HCT116 (cell line): ENCODE measurements at regions not wholly inside any gene's neighbourhood (a gene's known extent, or its start where the extent isn't known, plus 50 kb on each side); places are given as distances from the start of the nearest gene placed in this dataset.

Experiments
- ATAC-seq: fragments of 200-7000 bp; cut with Tn5 transposase; 2 replicates; pipeline ENCODE4 v1.9.1; 2020; ENCODE audit warnings: mild to moderate bottlenecking, moderate library complexity
- BruUV-seq: library from RNA; stranded (reverse); fragments of 400-500 nt; replicated peaks from 2 replicates; lab custom pipeline; 2021; lab: Mats Ljungman, UMichigan
- CTCF ChIA-PET: fragments of 300-600 bp; sonication (Branson Sonifier 250); formaldehyde crosslinking; loops from one replicate; lab custom pipeline; 2021; ENCODE audit warnings: antibody characterized with exemption; lab: Charles Lee
- POLR2A ChIA-PET: fragments of 300-600, 350-600 bp; sonication (Branson Sonifier 250); formaldehyde crosslinking; loops from one replicate; lab custom pipeline; 2021; ENCODE audit warnings: antibody characterized with exemption; lab: Charles Lee
- RAD21 ChIA-PET, 2 experiments: fragments of 300-600 bp; sonication (Branson Sonifier 250); formaldehyde crosslinking; loops; one replicate each; lab custom pipeline; 2023; ENCODE audit warnings: low total read pairs in 2 of 2; ENCODE audit not compliant: uncharacterized antibody in 2 of 2, unreplicated experiment in 2 of 2, low non-redundant PET in 1 of 2; lab: Charles Lee
- DNase-seq: peaks from one replicate; pipeline ENCODE4 v3.0.0-alpha.2; 2010; ENCODE audit warnings: low read depth, low spot score
- H2AFZ ChIP-seq: fragments of 200-600 bp; shearing (Covaris generic), sonication (generic); 2 replicates; pipeline ENCODE4 v1.6.1; 2017; ENCODE audit warnings: low read depth, mixed run types, mixed read lengths, antibody characterized with exemption, low read length; ENCODE audit not compliant: poor library complexity, severe bottlenecking
- H3K27ac ChIP-seq: 2 replicates; pipeline ENCODE4 v1.5.1; 2012; ENCODE audit warnings: low read depth, low read length
- H3K27me3 ChIP-seq: fragments of 200-600 bp; sonication (generic); 2 replicates; pipeline ENCODE4 v1.6.1; 2016; ENCODE audit warnings: mixed run types, low read length, mixed read lengths; ENCODE audit not compliant: insufficient read depth
- H3K36me3 ChIP-seq, 2 experiments: fragments of 200-500 bp in 1 of 2; fragments of 200-600 bp in 1 of 2; sonication (Bioruptor generic) in 1 of 2; sonication (generic) in 1 of 2; 2 replicates each; pipeline versions ENCODE4 v1.5.1 to v1.6.1; 2014 to 2016; ENCODE audit warnings: low read length in 2 of 2, inconsistent platforms in 1 of 2, mixed read lengths in 1 of 2, mixed run types in 1 of 2; ENCODE audit not compliant: insufficient read depth in 2 of 2, control insufficient read depth in 1 of 2
- H3K4me1 ChIP-seq, 2 experiments: fragments of 200-600 bp in 1 of 2; sonication (generic) in 1 of 2; 2 replicates each; pipeline versions ENCODE4 v1.5.1 to v1.6.1; 2012 to 2017; ENCODE audit warnings: low read length in 2 of 2, inconsistent platforms in 1 of 2, mild to moderate bottlenecking in 1 of 2, mixed read lengths in 1 of 2, mixed run types in 1 of 2, moderate library complexity in 1 of 2; ENCODE audit not compliant: insufficient read depth in 2 of 2, control insufficient read depth in 1 of 2
- H3K4me2 ChIP-seq: fragments of 200-600 bp; sonication (generic); 2 replicates; pipeline ENCODE4 v1.6.1; 2017; ENCODE audit warnings: mixed run types, low read length, mixed read lengths
- H3K4me3 ChIP-seq, 2 experiments: fragments of 200-600 bp in 1 of 2; sonication (generic) in 1 of 2; replicated peaks in 1 of 2; 2 replicates each; pipeline ENCODE4 v1.5.1; 2011 to 2016; ENCODE audit warnings: low read length in 2 of 2, control low read depth in 1 of 2, low read depth in 1 of 2, mild to moderate bottlenecking in 1 of 2, mixed read lengths in 1 of 2, mixed run types in 1 of 2
- H3K79me2 ChIP-seq: fragments of 200-600 bp; sonication (generic); 2 replicates; pipeline ENCODE4 v1.6.1; 2017; ENCODE audit warnings: mild to moderate bottlenecking, mixed run types, low read length, moderate library complexity, mixed read lengths; ENCODE audit not compliant: insufficient read depth
- H3K9ac ChIP-seq: fragments of 200-600 bp; sonication (generic); 2 replicates; pipeline ENCODE4 v1.6.1; 2016; ENCODE audit warnings: low read length, mixed read lengths
- H3K9me2 ChIP-seq: fragments of 200-600 bp; sonication (generic), shearing (Covaris generic); 2 replicates; pipeline ENCODE4 v1.6.1; 2017; ENCODE audit warnings: mixed run types, mild to moderate bottlenecking, moderate library complexity; ENCODE audit not compliant: insufficient read depth
- H3K9me3 ChIP-seq, 2 experiments: fragments of 200-500 bp in 1 of 2; fragments of 200-600 bp in 1 of 2; sonication (Bioruptor generic) in 1 of 2; sonication (generic) in 1 of 2; 2 replicates each; pipeline ENCODE4 v1.6.1; 2014 to 2017; ENCODE audit warnings: low read length in 2 of 2, mixed read lengths in 2 of 2, inconsistent platforms in 1 of 2, low read depth in 1 of 2, mild to moderate bottlenecking in 1 of 2, mixed run types in 1 of 2, moderate library complexity in 1 of 2; ENCODE audit not compliant: control insufficient read depth in 1 of 2, insufficient read depth in 1 of 2
- H4K20me1 ChIP-seq: fragments of 200-600 bp; sonication (generic), shearing (Covaris generic); 2 replicates; pipeline ENCODE4 v1.6.1; 2017; ENCODE audit warnings: mixed run types, mild to moderate bottlenecking, moderate library complexity; ENCODE audit not compliant: insufficient read depth
- CBX3 ChIP-seq: IDR thresholded peaks from 2 replicates; pipeline ENCODE4 v1.6.1; 2012; ENCODE audit warnings: low read depth
- CEBPB ChIP-seq: IDR thresholded peaks from 2 replicates; pipeline ENCODE4 v1.6.1; 2012; ENCODE audit warnings: low read depth
- EGR1 ChIP-seq: IDR thresholded peaks from 2 replicates; pipeline ENCODE4 v1.6.1; 2012; ENCODE audit warnings: low read depth
- ELF1 ChIP-seq: IDR thresholded peaks from 2 replicates; pipeline ENCODE4 v1.6.1; 2012; ENCODE audit warnings: low read depth, borderline replicate concordance
- EZH2 ChIP-seq: fragments of 200-600 bp; sonication (generic); IDR thresholded peaks from 2 replicates; pipeline ENCODE4 v1.6.1; 2017; ENCODE audit warnings: antibody characterized with exemption, mixed run types
- EZH2phosphoT487 ChIP-seq: fragments of 200-600 bp; IDR thresholded peaks from 2 replicates; pipeline ENCODE4 v1.6.1; 2018; ENCODE audit warnings: antibody characterized with exemption, borderline replicate concordance
- FOSL1 ChIP-seq: IDR thresholded peaks from 2 replicates; pipeline ENCODE4 v1.6.1; 2012; ENCODE audit warnings: low read depth
- JUND ChIP-seq: IDR thresholded peaks from 2 replicates; pipeline ENCODE4 v1.6.1; 2012
- POLR2A ChIP-seq: IDR thresholded peaks from 2 replicates; pipeline ENCODE4 v1.7.0; 2011; ENCODE audit warnings: borderline replicate concordance; ENCODE audit not compliant: insufficient read depth, insufficient read length; ENCODE audit errors: extremely low read depth
- POLR2AphosphoS5 ChIP-seq: IDR thresholded peaks from 2 replicates; pipeline ENCODE4 v1.6.1; 2011; ENCODE audit warnings: mild to moderate bottlenecking, low read depth, low read length, moderate library complexity
- RAD21 ChIP-seq: IDR thresholded peaks from 2 replicates; pipeline ENCODE4 v1.6.1; 2012; ENCODE audit warnings: low read depth, mild to moderate bottlenecking
- SIN3A ChIP-seq: IDR thresholded peaks from 2 replicates; pipeline ENCODE4 v1.6.1; 2012; ENCODE audit warnings: low read depth
- SP1 ChIP-seq: IDR thresholded peaks from 2 replicates; pipeline ENCODE4 v1.6.1; 2012; ENCODE audit warnings: low read depth
- TCF7L2 ChIP-seq: IDR thresholded peaks from 2 replicates; pipeline ENCODE4 v1.7.0; 2011; ENCODE audit warnings: borderline replicate concordance, inconsistent platforms; ENCODE audit not compliant: insufficient read depth, insufficient read length; ENCODE audit errors: extremely low read depth
- YY1 ChIP-seq: IDR thresholded peaks from 2 replicates; pipeline ENCODE4 v1.6.1; 2011; ENCODE audit warnings: low read length, low read depth, moderate library complexity, mild to moderate bottlenecking; ENCODE audit not compliant: insufficient replicate concordance; ENCODE audit errors: extremely low read depth
- ZFX ChIP-seq: fragments of 450-650 bp; IDR thresholded peaks from 2 replicates; pipeline ENCODE4 v1.6.1; 2017
- intact Hi-C: fragments of 100-400 bp; cut with micrococcal nuclease; formaldehyde crosslinking; loops from 2 replicates; pipeline ENCODE4 v1.10.0; 2022
- TF ChIP-seq, protein P1 (sequence below): IDR thresholded peaks from 2 replicates; pipeline ENCODE4 v1.6.1; 2012; ENCODE audit warnings: low read depth
- TF ChIP-seq, protein P2 (sequence below): IDR thresholded peaks from 2 replicates; pipeline ENCODE4 v1.6.1; 2012
- TF ChIP-seq, protein P3 (sequence below), 3 experiments: fragments of 200-600 bp in 1 of 3; sonication (generic) in 1 of 3; IDR thresholded peaks in 2 of 3; conservative IDR thresholded peaks in 1 of 3; 2 replicates each; pipeline ENCODE4 v1.5.1; 2012 to 2017; ENCODE audit warnings: low read depth in 2 of 3, low read length in 2 of 3, antibody characterized with exemption in 1 of 3, borderline replicate concordance in 1 of 3, control low read depth in 1 of 3, mild to moderate bottlenecking in 1 of 3, mixed read lengths in 1 of 3, mixed run types in 1 of 3, moderate library complexity in 1 of 3; ENCODE audit not compliant: insufficient read depth in 1 of 3

DNA sequence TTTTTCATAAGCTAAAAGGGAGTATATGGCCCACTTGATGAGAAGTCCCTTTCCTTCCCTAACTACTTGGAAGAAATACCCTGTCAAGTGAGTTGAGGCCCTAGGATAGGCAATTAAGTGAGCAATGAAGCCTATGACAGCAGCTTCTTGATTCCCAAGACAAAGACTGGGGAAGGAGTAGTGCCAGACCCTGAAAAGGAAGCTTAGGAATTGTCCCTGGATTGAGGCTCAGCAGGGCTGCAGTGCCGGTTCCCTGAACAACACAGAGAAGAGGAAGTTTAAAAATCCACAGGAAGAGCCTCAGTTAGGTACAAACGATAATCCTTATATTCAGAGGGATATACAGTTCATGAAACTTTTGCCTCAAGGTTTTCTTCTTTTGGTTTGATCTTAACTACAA lies 61.8 kb upstream of the RAD23B start (continued):
- TF ChIP-seq, protein P1, sequence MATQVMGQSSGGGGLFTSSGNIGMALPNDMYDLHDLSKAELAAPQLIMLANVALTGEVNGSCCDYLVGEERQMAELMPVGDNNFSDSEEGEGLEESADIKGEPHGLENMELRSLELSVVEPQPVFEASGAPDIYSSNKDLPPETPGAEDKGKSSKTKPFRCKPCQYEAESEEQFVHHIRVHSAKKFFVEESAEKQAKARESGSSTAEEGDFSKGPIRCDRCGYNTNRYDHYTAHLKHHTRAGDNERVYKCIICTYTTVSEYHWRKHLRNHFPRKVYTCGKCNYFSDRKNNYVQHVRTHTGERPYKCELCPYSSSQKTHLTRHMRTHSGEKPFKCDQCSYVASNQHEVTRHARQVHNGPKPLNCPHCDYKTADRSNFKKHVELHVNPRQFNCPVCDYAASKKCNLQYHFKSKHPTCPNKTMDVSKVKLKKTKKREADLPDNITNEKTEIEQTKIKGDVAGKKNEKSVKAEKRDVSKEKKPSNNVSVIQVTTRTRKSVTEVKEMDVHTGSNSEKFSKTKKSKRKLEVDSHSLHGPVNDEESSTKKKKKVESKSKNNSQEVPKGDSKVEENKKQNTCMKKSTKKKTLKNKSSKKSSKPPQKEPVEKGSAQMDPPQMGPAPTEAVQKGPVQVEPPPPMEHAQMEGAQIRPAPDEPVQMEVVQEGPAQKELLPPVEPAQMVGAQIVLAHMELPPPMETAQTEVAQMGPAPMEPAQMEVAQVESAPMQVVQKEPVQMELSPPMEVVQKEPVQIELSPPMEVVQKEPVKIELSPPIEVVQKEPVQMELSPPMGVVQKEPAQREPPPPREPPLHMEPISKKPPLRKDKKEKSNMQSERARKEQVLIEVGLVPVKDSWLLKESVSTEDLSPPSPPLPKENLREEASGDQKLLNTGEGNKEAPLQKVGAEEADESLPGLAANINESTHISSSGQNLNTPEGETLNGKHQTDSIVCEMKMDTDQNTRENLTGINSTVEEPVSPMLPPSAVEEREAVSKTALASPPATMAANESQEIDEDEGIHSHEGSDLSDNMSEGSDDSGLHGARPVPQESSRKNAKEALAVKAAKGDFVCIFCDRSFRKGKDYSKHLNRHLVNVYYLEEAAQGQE = no peak
- TF ChIP-seq, protein P2, sequence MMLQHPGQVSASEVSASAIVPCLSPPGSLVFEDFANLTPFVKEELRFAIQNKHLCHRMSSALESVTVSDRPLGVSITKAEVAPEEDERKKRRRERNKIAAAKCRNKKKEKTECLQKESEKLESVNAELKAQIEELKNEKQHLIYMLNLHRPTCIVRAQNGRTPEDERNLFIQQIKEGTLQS = no peak
- no peak for TF ChIP-seq FOSL1
- TF ChIP-seq RAD21 = no peak
- TF ChIP-seq SP1 = no peak
- TF ChIP-seq CBX3 = no peak

DNA sequence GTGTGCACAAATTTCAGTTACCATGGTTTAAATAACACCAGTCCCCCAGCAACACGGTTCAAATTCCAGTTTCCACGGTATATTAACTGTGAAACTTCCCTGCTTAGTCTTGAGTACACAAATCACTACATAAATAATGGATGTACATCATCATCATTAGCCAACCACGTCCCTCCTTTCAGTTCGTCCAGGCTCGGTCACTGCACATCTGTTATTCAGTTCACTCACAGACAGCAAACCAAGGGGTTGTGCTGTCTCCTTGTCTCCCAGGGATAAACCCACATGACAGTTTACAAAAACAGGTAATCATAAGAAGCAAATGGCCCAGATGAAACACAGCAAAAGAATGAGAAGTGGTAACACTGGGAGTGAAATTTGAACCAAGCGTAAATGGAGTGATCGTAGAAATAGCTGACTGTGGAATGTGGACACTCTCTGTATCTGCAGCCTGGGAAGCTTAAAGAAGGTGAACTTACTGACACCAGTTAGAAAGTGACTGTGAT lies 61.0 kb upstream of the RAD23B start:
- Histone ChIP-seq H2AFZ (peak overlapping the region; percentile 12), H3K4me1 (peaks cover 22 to 63% of the 10 kb centered on the region in 2 experiments), H3K27me3 (no peaks in the 10 kb centered on the region), H3K36me3 (peaks cover 0 to 4% of the 10 kb centered on the region in 2 experiments; a peak in 1 of 4 replicates), H3K9me2 (no peaks in the 10 kb centered on the region; the same call in 1 of the 2 replicates), H3K9me3 (no peaks in the 10 kb centered on the region), H3K79me2 (peaks cover 50% of the 10 kb centered on the region), H3K27ac (peak overlapping the region; percentile 55), H4K20me1 (no peaks in the 10 kb centered on the region), H3K4me2 (peak overlapping the region; percentile 71), H3K4me3 (peak overlapping the region; percentile 53 to 59), H3K9ac (peak overlapping the region; percentile 59)
- intact Hi-C loops = loop anchor here (2.0 kb wide), 1 partner anchor 21 kb away; no protein-coding TSS in a partner anchor
- CTCF ChIA-PET = interaction anchor here (1.1 kb wide), 1 partner anchor 9 kb away, joined by 3 read pairs; no protein-coding TSS in a partner anchor
- ATAC-seq (peak; percentile 78), DNase-seq (no peak)
- RAD21 ChIA-PET = interaction anchor here (0.6 to 0.7 kb wide), 2 partner anchors 21 to 26 kb away, joined by 3 read pairs; no protein-coding TSS in a partner anchor
- POLR2A ChIA-PET = interaction anchor here (0.8 to 1.9 kb wide), 7 partner anchors 10 to 62 kb away, joined by 3 to 4 read pairs (median 3); no protein-coding TSS in a partner anchor
- BruUV-seq = no TSS peak
- TF ChIP-seq FOSL1 (peak; percentile 18; the same call in 1 of the 2 replicates), ZFX (no peak), SIN3A (peak; percentile 58; the same call in 1 of the 2 replicates), CBX3 (peak; percentile 46; the same call in 1 of the 2 replicates), JUND (no peak; the same call in 1 of the 2 replicates), POLR2AphosphoS5 (peak; percentile 77), SP1 (peak; percentile 55), YY1 (no peak), EZH2phosphoT487 (no peak), EZH2 (no peak), RAD21 (no peak; the same call in 1 of the 2 replicates), EGR1 (no peak), ELF1 (no peak; the same call in 1 of the 2 replicates), CEBPB (0 out of 2 replicates have a peak, but pooled peaks have one; percentile 20), TCF7L2 (no peak), POLR2A (no peak)
- TF ChIP-seq, protein P3, sequence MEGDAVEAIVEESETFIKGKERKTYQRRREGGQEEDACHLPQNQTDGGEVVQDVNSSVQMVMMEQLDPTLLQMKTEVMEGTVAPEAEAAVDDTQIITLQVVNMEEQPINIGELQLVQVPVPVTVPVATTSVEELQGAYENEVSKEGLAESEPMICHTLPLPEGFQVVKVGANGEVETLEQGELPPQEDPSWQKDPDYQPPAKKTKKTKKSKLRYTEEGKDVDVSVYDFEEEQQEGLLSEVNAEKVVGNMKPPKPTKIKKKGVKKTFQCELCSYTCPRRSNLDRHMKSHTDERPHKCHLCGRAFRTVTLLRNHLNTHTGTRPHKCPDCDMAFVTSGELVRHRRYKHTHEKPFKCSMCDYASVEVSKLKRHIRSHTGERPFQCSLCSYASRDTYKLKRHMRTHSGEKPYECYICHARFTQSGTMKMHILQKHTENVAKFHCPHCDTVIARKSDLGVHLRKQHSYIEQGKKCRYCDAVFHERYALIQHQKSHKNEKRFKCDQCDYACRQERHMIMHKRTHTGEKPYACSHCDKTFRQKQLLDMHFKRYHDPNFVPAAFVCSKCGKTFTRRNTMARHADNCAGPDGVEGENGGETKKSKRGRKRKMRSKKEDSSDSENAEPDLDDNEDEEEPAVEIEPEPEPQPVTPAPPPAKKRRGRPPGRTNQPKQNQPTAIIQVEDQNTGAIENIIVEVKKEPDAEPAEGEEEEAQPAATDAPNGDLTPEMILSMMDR (IDR thresholded peaks at IDR 0.05 in 2 of 3, conservative IDR thresholded peaks at IDR 0.05 in 1 of 3; ENCODE audit: borderline replicate concordance in 1 of 3, insufficient read depth in 1 of 3, low read depth in 2 of 3, low read length in 2 of 3) = no peak
- TF ChIP-seq, protein P2 = no peak
